ENCODE measurements at regions not wholly inside any gene's neighbourhood (a gene's known extent, or its start where the extent isn't known, plus 50 kb on each side); places are given as distances from the start of the nearest gene placed in this dataset.

DNA sequence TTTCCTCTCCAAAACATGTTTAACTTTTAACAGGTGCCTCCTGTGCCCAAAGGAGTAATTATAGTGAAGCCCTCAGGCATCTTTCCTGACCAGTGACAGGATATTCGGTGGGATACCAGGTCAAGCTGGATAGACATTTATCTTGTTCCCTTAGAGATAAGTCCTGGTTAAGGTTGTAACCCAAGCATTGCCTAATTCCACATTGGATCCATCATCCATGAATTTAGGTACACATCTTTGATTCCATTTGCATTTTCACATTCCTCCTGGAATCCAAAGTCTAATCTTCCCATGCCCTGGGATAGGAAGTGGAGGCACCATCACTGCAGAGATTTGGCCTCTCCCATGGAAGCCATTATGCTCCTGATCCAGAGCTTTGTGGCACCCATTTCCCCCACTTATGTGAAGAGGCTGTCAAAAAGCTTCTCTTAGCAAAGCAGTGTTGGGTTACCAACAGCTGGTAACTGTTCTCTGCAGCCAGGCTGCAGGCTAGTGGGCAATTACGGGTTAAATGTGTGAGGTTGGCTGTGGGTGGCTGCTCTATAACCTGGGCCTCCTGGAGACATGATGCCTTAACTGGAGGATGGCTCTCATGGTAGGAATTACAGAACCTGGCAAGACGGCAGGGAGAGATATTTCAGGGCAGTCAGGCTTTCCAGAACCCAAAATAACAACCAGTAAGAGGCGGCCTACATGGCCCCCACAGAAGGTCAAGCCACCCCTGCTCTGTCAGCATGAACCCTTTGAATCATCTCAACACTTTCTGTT lies 96.9 kb upstream of the VGLL2 start:
- Histone ChIP-seq H3K9me3 (ENCODE audit: control insufficient read depth, insufficient read depth, low read length) (no peaks in the 10 kb centered on the region), H4K20me1 (ENCODE audit: control insufficient read depth, insufficient read depth, low read depth, low read length) (no peaks in the 10 kb centered on the region), H3F3A (ENCODE audit: control insufficient read depth, insufficient read depth) (no peaks in the 10 kb centered on the region), H3K4me3 (ENCODE audit: low read length) (no peak overlapping the region), H3K4me2 (ENCODE audit: low read length) (no peak overlapping the region), H3K36me3 (ENCODE audit: control insufficient read depth, low read length) (no peaks in the 10 kb centered on the region), H3K27me3 (ENCODE audit: control insufficient read depth, low read length) (no peaks in the 10 kb centered on the region), H3K9me2 (replicated peaks; ENCODE audit: control insufficient read depth, low read length) (no peaks in the 10 kb centered on the region), H3K4me1 (ENCODE audit: control insufficient read depth, low read length) (no peaks in the 10 kb centered on the region), H3K27ac (ENCODE audit: low read depth, low read length) (no peak overlapping the region), H3K79me2 (ENCODE audit: control insufficient read depth, low read length) (no peaks in the 10 kb centered on the region)
- TF ChIP-seq, protein P1, sequence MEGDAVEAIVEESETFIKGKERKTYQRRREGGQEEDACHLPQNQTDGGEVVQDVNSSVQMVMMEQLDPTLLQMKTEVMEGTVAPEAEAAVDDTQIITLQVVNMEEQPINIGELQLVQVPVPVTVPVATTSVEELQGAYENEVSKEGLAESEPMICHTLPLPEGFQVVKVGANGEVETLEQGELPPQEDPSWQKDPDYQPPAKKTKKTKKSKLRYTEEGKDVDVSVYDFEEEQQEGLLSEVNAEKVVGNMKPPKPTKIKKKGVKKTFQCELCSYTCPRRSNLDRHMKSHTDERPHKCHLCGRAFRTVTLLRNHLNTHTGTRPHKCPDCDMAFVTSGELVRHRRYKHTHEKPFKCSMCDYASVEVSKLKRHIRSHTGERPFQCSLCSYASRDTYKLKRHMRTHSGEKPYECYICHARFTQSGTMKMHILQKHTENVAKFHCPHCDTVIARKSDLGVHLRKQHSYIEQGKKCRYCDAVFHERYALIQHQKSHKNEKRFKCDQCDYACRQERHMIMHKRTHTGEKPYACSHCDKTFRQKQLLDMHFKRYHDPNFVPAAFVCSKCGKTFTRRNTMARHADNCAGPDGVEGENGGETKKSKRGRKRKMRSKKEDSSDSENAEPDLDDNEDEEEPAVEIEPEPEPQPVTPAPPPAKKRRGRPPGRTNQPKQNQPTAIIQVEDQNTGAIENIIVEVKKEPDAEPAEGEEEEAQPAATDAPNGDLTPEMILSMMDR (IDR thresholded peaks at IDR 0.05; ENCODE audit: low read depth, low read length, poor library complexity, severe bottlenecking) = no peak
- TF ChIP-seq EZH2phosphoT487 (IDR thresholded peaks at IDR 0.05; ENCODE audit: borderline replicate concordance, low read length) = no peak

DNA sequence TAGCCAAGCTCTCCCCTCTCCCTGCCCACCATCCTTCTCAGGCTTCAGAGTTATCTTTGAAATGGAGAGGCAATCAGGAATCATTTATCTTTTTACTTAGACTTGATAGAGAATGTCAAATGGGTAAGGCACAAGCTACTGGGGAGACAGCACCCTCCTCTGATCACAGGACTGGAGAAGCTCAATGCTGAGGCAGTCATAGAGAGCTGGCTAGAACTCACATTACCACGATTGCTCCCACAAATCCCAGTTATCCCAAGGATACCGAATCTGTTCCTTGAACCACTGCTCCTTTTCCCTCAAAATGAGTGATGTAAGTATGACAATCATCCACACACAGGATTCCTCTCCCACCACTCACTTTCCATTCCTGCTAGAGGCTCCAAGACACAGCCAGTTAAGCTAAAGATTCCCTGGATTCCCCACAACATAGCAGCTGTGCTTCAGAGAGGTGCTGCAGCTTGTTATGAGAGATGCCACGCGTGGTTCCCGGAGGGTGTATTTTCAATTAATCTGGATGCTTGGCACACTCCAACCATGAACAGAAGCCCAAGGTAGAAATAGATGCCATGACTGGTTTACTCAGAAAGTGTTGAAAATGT lies 96.2 kb upstream of the VGLL2 start:
- Histone ChIP-seq H3K4me3 (ENCODE audit: low read length) (no peak overlapping the region), H3K9me3 (ENCODE audit: control insufficient read depth, insufficient read depth, low read length) (no peaks in the 10 kb centered on the region), H3K36me3 (ENCODE audit: control insufficient read depth, low read length) (no peaks in the 10 kb centered on the region), H3K4me1 (ENCODE audit: control insufficient read depth, low read length) (no peaks in the 10 kb centered on the region), H3K9me2 (replicated peaks; ENCODE audit: control insufficient read depth, low read length) (no peaks in the 10 kb centered on the region), H4K20me1 (ENCODE audit: control insufficient read depth, insufficient read depth, low read depth, low read length) (no peaks in the 10 kb centered on the region), H3K79me2 (ENCODE audit: control insufficient read depth, low read length) (no peaks in the 10 kb centered on the region), H3K4me2 (ENCODE audit: low read length) (no peak overlapping the region), H3K27ac (ENCODE audit: low read depth, low read length) (no peak overlapping the region), H3K27me3 (ENCODE audit: control insufficient read depth, low read length) (no peaks in the 10 kb centered on the region), H3F3A (ENCODE audit: control insufficient read depth, insufficient read depth) (no peaks in the 10 kb centered on the region)
- no peak for TF ChIP-seq EZH2phosphoT487 (IDR thresholded peaks at IDR 0.05; ENCODE audit: borderline replicate concordance, low read length)
- TF ChIP-seq, protein P1 (IDR thresholded peaks at IDR 0.05; ENCODE audit: low read depth, low read length, poor library complexity, severe bottlenecking) = no peak

DNA sequence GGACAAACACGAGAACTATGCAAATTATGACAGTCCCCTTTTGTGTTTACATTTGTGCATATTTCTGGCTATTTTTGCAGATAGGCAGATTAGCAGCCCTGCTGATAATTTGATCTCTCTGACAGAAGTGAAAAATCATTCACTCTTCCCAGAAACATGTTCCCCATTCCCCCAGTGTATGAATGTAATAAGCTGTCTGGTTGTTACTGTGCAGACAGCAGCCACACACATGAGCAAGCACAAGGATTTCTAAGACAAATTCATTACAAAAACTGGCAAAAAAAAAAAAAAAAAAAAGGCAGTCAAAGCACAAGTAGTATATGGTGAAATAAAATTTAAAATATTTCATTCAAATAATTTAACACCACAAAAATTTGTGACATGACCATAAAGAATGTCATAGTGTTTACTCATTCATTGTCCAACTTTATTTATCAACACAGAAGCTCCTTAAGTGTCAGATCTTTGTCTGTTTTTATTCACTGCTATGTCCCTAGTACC lies 95.5 kb upstream of the VGLL2 start:
- Histone ChIP-seq H3K79me2 (ENCODE audit: control insufficient read depth, low read length) (no peaks in the 10 kb centered on the region), H3K4me3 (ENCODE audit: low read length) (no peak overlapping the region), H3K4me2 (ENCODE audit: low read length) (no peak overlapping the region), H3K9me3 (ENCODE audit: control insufficient read depth, insufficient read depth, low read length) (no peaks in the 10 kb centered on the region), H3K27ac (ENCODE audit: low read depth, low read length) (no peak overlapping the region), H3K36me3 (ENCODE audit: control insufficient read depth, low read length) (no peaks in the 10 kb centered on the region), H3F3A (ENCODE audit: control insufficient read depth, insufficient read depth) (no peaks in the 10 kb centered on the region), H3K4me1 (ENCODE audit: control insufficient read depth, low read length) (no peaks in the 10 kb centered on the region), H4K20me1 (ENCODE audit: control insufficient read depth, insufficient read depth, low read depth, low read length) (no peaks in the 10 kb centered on the region), H3K9me2 (replicated peaks; ENCODE audit: control insufficient read depth, low read length) (no peaks in the 10 kb centered on the region), H3K27me3 (ENCODE audit: control insufficient read depth, low read length) (no peaks in the 10 kb centered on the region)
- no peak for TF ChIP-seq EZH2phosphoT487 (IDR thresholded peaks at IDR 0.05; ENCODE audit: borderline replicate concordance, low read length)
- TF ChIP-seq, protein P1 (IDR thresholded peaks at IDR 0.05; ENCODE audit: low read depth, low read length, poor library complexity, severe bottlenecking) = no peak
